K562 (cell line): ENCODE measurements at regions not wholly inside any gene's neighbourhood (a gene's known extent, or its start where the extent isn't known, plus 50 kb on each side); places are given as distances from the start of the nearest gene placed in this dataset.

ENCODE experiments used
- ATAC-seq: fragments of 200-7000 bp; cut with Tn5 transposase; 3 replicates; pipeline ENCODE4 v1.9.1; 2020; ENCODE audit warnings: moderate library complexity
- BruUV-seq: library from RNA; stranded (reverse); fragments of 400-500 nt; replicated peaks from 2 replicates; lab custom pipeline; 2021; lab: Mats Ljungman, UMichigan
- CTCF ChIA-PET: fragments of 300-600 bp; formaldehyde crosslinking; extraction: SDS; loops from one replicate; lab custom pipeline; 2021; ENCODE audit warnings: low intra/inter-chr PET ratio; lab: Yijun Ruan, JAX
- POLR2A ChIA-PET: fragments of 300-600, 350-650 bp; sonication (Branson Sonifier 250); formaldehyde crosslinking; extraction: SDS; loops from one replicate; lab custom pipeline; 2021; ENCODE audit warnings: antibody characterized with exemption, inconsistent platforms; lab: Yijun Ruan, JAX
- DNase-seq, 4 experiments: peaks; one replicate each; pipeline versions ENCODE4 v3.0.0 to v3.0.0-alpha.2; 2011 to 2018; ENCODE audit warnings: low spot score in 3 of 4, mixed read lengths in 3 of 4; ENCODE audit errors: extremely low read depth in 1 of 4
- FAIRE-seq: peaks from 2 replicates; lab custom pipeline; 2011; peaks lifted over from hg19 to GRCh38; lab: Jason Lieb, UNC
- H2AFZ ChIP-seq: 2 replicates; pipeline ENCODE4 v1.6.0; 2011; ENCODE audit warnings: low read depth, low read length, control low read depth, inconsistent platforms
- H3K27ac ChIP-seq: fragments of 200-600 bp; 3 replicates; pipeline ENCODE4 v1.8.0; 2011; ENCODE audit warnings: low read depth, mild to moderate bottlenecking, control low read depth, inconsistent platforms, low read length, moderate library complexity, mixed read lengths; ENCODE audit errors: extremely low read depth
- H3K27me3 ChIP-seq, 2 experiments: fragments of 300-600 bp in 1 of 2; 2 replicates in 1 of 2; 3 replicates in 1 of 2; pipeline versions ENCODE4 v1.6.0 to v1.8.0; 2011; ENCODE audit warnings: inconsistent platforms in 2 of 2, low read length in 2 of 2, mild to moderate bottlenecking in 1 of 2, mixed read lengths in 1 of 2, moderate library complexity in 1 of 2; ENCODE audit not compliant: control insufficient read depth in 2 of 2, insufficient read depth in 2 of 2
- H3K36me3 ChIP-seq: fragments of 300-600 bp; 3 replicates; pipeline ENCODE4 v1.8.0; 2011; ENCODE audit warnings: mild to moderate bottlenecking, low read length, inconsistent platforms; ENCODE audit not compliant: control insufficient read depth, insufficient read depth
- H3K4me1 ChIP-seq, 2 experiments: fragments of 200-600 bp in 1 of 2; replicated peaks in 1 of 2; 2 replicates in 1 of 2; 3 replicates in 1 of 2; pipeline versions ENCODE4 v1.5.1 to v1.8.0; 2011; ENCODE audit warnings: inconsistent platforms in 2 of 2, low read length in 2 of 2, mild to moderate bottlenecking in 1 of 2, mixed read lengths in 1 of 2, moderate library complexity in 1 of 2; ENCODE audit not compliant: control insufficient read depth in 2 of 2, insufficient read depth in 2 of 2
- H3K4me2 ChIP-seq: 2 replicates; pipeline ENCODE4 v1.6.1; 2011; ENCODE audit warnings: low read length, control low read depth, inconsistent platforms, mixed read lengths; ENCODE audit not compliant: insufficient read depth
- H3K4me3 ChIP-seq: fragments of 200-600 bp; sonication (generic), shearing (Covaris generic); 2 replicates; pipeline ENCODE4 v1.5.1; 2016; ENCODE audit warnings: control low read depth, inconsistent platforms
- H3K79me2 ChIP-seq: fragments of 200-600 bp; 3 replicates; pipeline ENCODE4 v1.8.0; 2011; ENCODE audit warnings: low read length, inconsistent platforms; ENCODE audit not compliant: control insufficient read depth, insufficient read depth
- H3K9ac ChIP-seq, 2 experiments: 2 replicates each; pipeline versions ENCODE4 v1.6.0 to v1.6.1; 2011; ENCODE audit warnings: low read depth in 2 of 2, low read length in 2 of 2, control low read depth in 1 of 2, inconsistent platforms in 1 of 2, mild to moderate bottlenecking in 1 of 2, mixed read lengths in 1 of 2; ENCODE audit not compliant: insufficient read depth in 1 of 2
- H3K9me1 ChIP-seq: one replicate; pipeline ENCODE4 v1.6.0; 2011; ENCODE audit warnings: inconsistent platforms, mild to moderate bottlenecking, low read length, moderate library complexity; ENCODE audit not compliant: control insufficient read depth, insufficient read depth
- H3K9me3 ChIP-seq: replicated peaks from 2 replicates; pipeline ENCODE4 v1.5.1; 2011; ENCODE audit warnings: low read depth, low read length, inconsistent platforms; ENCODE audit not compliant: control insufficient read depth, insufficient read depth
- H4K20me1 ChIP-seq: replicated peaks from 2 replicates; pipeline ENCODE4 v1.6.1; 2011; ENCODE audit warnings: low read length, inconsistent platforms, mixed read lengths; ENCODE audit not compliant: control insufficient read depth, insufficient read depth
- ATF3 ChIP-seq, 2 experiments: fragments of 450-650 bp in 1 of 2; sonication (generic) in 1 of 2; formaldehyde crosslinking in 1 of 2; IDR thresholded peaks in 1 of 2; conservative IDR thresholded peaks in 1 of 2; 2 replicates each; pipeline versions ENCODE4 v1.6.1 to v1.8.1; 2016 to 2023; ENCODE audit warnings: mild to moderate bottlenecking in 2 of 2, moderate library complexity in 2 of 2, inconsistent platforms in 1 of 2, missing genetic modification reagents in 1 of 2
- ATF7 ChIP-seq: fragments of 450-650 bp; IDR thresholded peaks from 2 replicates; pipeline ENCODE4 v1.7.1; 2014; ENCODE audit warnings: mild to moderate bottlenecking, moderate library complexity
- MEF2A ChIP-seq: IDR thresholded peaks from 2 replicates; pipeline ENCODE4 v1.6.1; 2011; ENCODE audit warnings: low read depth, mild to moderate bottlenecking, low read length, moderate library complexity; ENCODE audit not compliant: control insufficient read depth
- SLC30A9 ChIP-seq: fragments of 250-450 bp; sonication (Bioruptor Pico); IDR thresholded peaks from 2 replicates; pipeline ENCODE4 v1.8.0; 2022; ENCODE audit warnings: mild to moderate bottlenecking, moderate library complexity
- WGBS: fragments of 100-300 bp; shearing (Covaris generic); methylation state at CpG from one replicate; pipeline ENCODE4 v1.1.6; 2016; ENCODE audit warnings: low coverage, mixed read lengths; ENCODE audit not compliant: insufficient coverage; ENCODE audit errors: missing lambda C conversion rate; 5-methylcytosine and 5-hydroxymethylcytosine counted together
- in situ Hi-C: fragments of 300-500 bp; cut with MboI; formaldehyde crosslinking; loops from 4 replicates; pipeline ENCODE4 v1.15.0; 2018; ENCODE audit warnings: inconsistent platforms, mixed read lengths
- intact Hi-C: fragments of 100-400 bp; cut with micrococcal nuclease; formaldehyde crosslinking; loops from 2 replicates; pipeline ENCODE4 v1.14.2; 2022

GRCh38 chr2:12170121-12170520 lies 423.7 kb downstream of the LPIN1 start:
- H3K27me3 ChIP-seq = no peaks in the 10 kb centered on the region
- DNase-seq (no peak), ATAC-seq (no peak), FAIRE-seq (no peak)
- 45% methylated on average over 5 of the region's 5 CpGs for WGBS
- no peak overlapping the region for H3K4me3 ChIP-seq
- H3K27ac ChIP-seq = no peak overlapping the region
- BruUV-seq = no TSS peak
- H3K4me2 ChIP-seq = no peak overlapping the region
- ChIA-PET POLR2A (interaction anchor here (0.9 to 1.2 kb wide), 3 partner anchors 9 to 49 kb away, joined by 3 to 7 read pairs (median 3); no protein-coding TSS in a partner anchor), CTCF (no interaction called here)
- H3K79me2 ChIP-seq = no peaks in the 10 kb centered on the region
- H3K36me3 ChIP-seq = no peaks in the 10 kb centered on the region
- peak overlapping the region in 1 of 2 experiments; percentile 53; a peak in 1 of 4 replicates for H3K9ac ChIP-seq
- peak overlapping the region; percentile 34; the same call in 1 of the 2 replicates for H2AFZ ChIP-seq
- TF ChIP-seq ATF3 (IDR thresholded peaks at IDR 0.05) (0 out of 2 replicates have a peak, but pooled peaks have one; percentile 9), ATF3 (CRISPR knock-in tag; conservative IDR thresholded peaks at IDR 0.05) (no peak), MEF2A (0 out of 2 replicates have a peak, but pooled peaks have one; percentile 14), SLC30A9 (no peak), ATF7 (peak; percentile 21; the same call in 1 of the 2 replicates)
- H3K4me1 ChIP-seq = peaks cover 12 to 17% of the 10 kb centered on the region in 2 experiments; a peak in 4 of 5 replicates
- in situ Hi-C loops (loop anchor here (25.0 kb wide), 1 partner anchor 542 kb away; the partner anchor contains the start of gene TRIB2), intact Hi-C loops (loop anchor here (5.0 to 10.0 kb wide), 2 partner anchors 213 to 265 kb away; no protein-coding TSS in a partner anchor)
- no peaks in the 10 kb centered on the region for H4K20me1 ChIP-seq
- H3K9me3 ChIP-seq = no peaks in the 10 kb centered on the region
- H3K9me1 ChIP-seq = no peaks in the 10 kb centered on the region
